GM12872 (cell line): ENCODE measurements at regions not wholly inside any gene's neighbourhood (a gene's known extent, or its start where the extent isn't known, plus 50 kb on each side); places are given as distances from the start of the nearest gene placed in this dataset.

Experiments used
- CTCF ChIP-seq: IDR thresholded peaks from 3 replicates; pipeline ENCODE4 v1.5.1; 2011; ENCODE audit warnings: low read depth, mild to moderate bottlenecking, low read length, moderate library complexity; ENCODE audit not compliant: insufficient read depth

GRCh38 chr11:119803139-119803538 is 74.1 kb upstream of the NECTIN1 start:
- TF ChIP-seq CTCF: no peak

- TF ChIP-seq CTCF: no peak
Observed at GRCh38 chr11:119802670-119803069, 73.7 kb upstream of the NECTIN1 start.

GRCh38 chr11:119800619-119801018 is 71.6 kb upstream of the NECTIN1 start:
- no peak for TF ChIP-seq CTCF

GRCh38 chr11:119800171-119800570 is 71.2 kb upstream of the NECTIN1 start:
- TF ChIP-seq CTCF: no peak

GRCh38 chr11:119798656-119799055 is 69.7 kb upstream of the NECTIN1 start:
- TF ChIP-seq CTCF: no peak

GRCh38 chr11:119797736-119798135 is 68.7 kb upstream of the NECTIN1 start:
- TF ChIP-seq CTCF: no peak

GRCh38 chr11:119797123-119797611 is 68.2 kb upstream of the NECTIN1 start:
- TF ChIP-seq CTCF: no peak
